Cardiac fibroblast (primary cell): ENCODE measurements at regions not wholly inside any gene's neighbourhood (a gene's known extent, or its start where the extent isn't known, plus 50 kb on each side); places are given as distances from the start of the nearest gene placed in this dataset.

Experiments used
- DNase-seq, 2 donors: peaks; one replicate each; pipeline versions ENCODE4 v3.0.0 to v3.0.0-alpha.2; 2010; ENCODE audit warnings: low read depth in 2 of 2
- H3K4me3 ChIP-seq, 2 donors: replicated peaks in 1 of 2; 1 replicate in 1 of 2; 2 replicates in 1 of 2; pipeline ENCODE4 v1.5.1; 2011; ENCODE audit warnings: low read depth in 2 of 2, low read length in 2 of 2, mild to moderate bottlenecking in 2 of 2, moderate library complexity in 1 of 2
- TF ChIP-seq, protein P1 (sequence below): IDR thresholded peaks from one replicate; pipeline ENCODE4 v1.5.1; 2011; ENCODE audit warnings: low read depth, mild to moderate bottlenecking, low read length, inconsistent platforms

DNA sequence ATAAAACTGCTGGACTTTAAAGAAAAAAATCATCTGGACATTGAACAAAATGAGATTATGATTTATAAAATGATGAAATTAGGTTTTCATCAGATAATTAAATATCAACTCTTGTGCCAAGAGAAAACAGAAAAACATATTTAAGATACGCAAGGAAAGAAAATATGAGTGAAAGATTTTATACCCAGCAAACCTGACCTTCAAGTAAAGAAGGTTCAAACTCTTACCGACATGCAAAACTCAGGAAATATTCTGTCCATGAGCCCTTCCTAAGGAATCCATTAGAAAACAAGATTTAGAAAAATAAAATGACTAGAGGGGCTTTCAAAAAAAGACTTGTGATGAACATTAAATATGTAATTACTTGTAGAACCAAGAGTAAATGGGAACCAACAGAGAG, 257.2 kb upstream of the ARID1B start:
- no peak overlapping the region for H3K4me3 ChIP-seq
- TF ChIP-seq, protein P1, sequence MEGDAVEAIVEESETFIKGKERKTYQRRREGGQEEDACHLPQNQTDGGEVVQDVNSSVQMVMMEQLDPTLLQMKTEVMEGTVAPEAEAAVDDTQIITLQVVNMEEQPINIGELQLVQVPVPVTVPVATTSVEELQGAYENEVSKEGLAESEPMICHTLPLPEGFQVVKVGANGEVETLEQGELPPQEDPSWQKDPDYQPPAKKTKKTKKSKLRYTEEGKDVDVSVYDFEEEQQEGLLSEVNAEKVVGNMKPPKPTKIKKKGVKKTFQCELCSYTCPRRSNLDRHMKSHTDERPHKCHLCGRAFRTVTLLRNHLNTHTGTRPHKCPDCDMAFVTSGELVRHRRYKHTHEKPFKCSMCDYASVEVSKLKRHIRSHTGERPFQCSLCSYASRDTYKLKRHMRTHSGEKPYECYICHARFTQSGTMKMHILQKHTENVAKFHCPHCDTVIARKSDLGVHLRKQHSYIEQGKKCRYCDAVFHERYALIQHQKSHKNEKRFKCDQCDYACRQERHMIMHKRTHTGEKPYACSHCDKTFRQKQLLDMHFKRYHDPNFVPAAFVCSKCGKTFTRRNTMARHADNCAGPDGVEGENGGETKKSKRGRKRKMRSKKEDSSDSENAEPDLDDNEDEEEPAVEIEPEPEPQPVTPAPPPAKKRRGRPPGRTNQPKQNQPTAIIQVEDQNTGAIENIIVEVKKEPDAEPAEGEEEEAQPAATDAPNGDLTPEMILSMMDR: no peak
- DNase-seq: no peak

GRCh38 chr6:156517088-156517487, 260.1 kb upstream of the ARID1B start:
- no peak for DNase-seq
- no peak overlapping the region for H3K4me3 ChIP-seq
- TF ChIP-seq, protein P1: no peak

- H3K4me3 ChIP-seq: no peak overlapping the region
- DNase-seq: no peak
- TF ChIP-seq, protein P1: no peak
Observed at GRCh38 chr6:156515242-156515641, 261.9 kb upstream of the ARID1B start.

DNA sequence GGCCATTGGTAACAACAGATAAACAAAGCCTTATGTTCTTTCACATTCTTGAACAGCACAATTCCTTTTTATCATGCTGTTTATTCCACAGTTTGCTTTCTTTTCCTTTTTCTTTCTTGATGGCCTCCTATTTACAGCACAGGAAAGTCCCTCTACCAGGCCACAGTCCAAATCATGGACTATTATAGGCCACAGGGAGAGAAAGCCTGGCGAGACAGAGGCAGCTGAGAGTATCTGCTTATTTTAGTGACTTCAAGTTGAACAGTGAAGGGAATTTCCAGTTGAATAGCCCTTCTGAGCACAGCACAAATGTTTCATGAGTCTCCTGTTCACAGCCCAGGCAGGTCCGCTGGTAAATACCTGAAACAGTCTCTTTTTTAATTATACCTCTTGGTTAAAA, 263.7 kb upstream of the ARID1B start:
- DNase-seq: no peak
- TF ChIP-seq, protein P1: no peak
- H3K4me3 ChIP-seq: no peak overlapping the region

GRCh38 chr6:156511570-156511969, 265.6 kb upstream of the ARID1B start:
- TF ChIP-seq, protein P1: no peak
- DNase-seq: no peak
- no peak overlapping the region for H3K4me3 ChIP-seq

DNA sequence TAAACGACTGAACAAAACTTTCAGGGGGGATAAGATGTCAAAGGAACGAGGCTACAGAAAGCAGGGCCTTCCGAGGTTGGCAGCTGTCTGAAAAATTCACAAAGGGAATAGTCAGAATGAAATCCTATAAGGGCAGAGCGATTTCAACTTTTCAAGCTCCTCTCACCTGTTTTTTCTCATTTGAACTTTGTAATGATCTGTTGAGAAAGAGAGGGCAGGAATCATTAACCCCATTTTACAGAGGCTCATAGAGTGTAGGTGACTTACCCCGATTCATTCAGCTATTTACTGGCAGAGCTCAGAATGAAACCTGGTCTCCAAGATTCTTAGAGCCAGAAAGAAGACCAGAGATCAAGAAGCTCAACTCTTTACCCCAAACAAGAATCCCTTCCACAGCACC, 266.1 kb upstream of the ARID1B start:
- H3K4me3 ChIP-seq: no peak overlapping the region
- TF ChIP-seq, protein P1: no peak
- no peak for DNase-seq

- H3K4me3 ChIP-seq: no peak overlapping the region
- DNase-seq: no peak
- TF ChIP-seq, protein P1: no peak
Observed at GRCh38 chr6:156510242-156510641, 266.9 kb upstream of the ARID1B start.
